Left ventricle myocardium inferior (tissue), 1 donor: ENCODE measurements at regions not wholly inside any gene's neighbourhood (a gene's known extent, or its start where the extent isn't known, plus 50 kb on each side); places are given as distances from the start of the nearest gene placed in this dataset.

Experiments used
- DNase-seq: peaks from one replicate; pipeline ENCODE4 v3.0.0-alpha.2; 2020
- H3K27ac ChIP-seq: fragments of 200-600 bp; replicated peaks from 2 replicates; pipeline ENCODE4 v1.8.0; 2021
- H3K27me3 ChIP-seq: fragments of 200-600 bp; 2 replicates; pipeline ENCODE4 v1.8.0; 2021; ENCODE audit warnings: low read depth
- H3K36me3 ChIP-seq: fragments of 200-600 bp; 2 replicates; pipeline ENCODE4 v1.8.0; 2021
- H3K4me1 ChIP-seq: fragments of 200-600 bp; 2 replicates; pipeline ENCODE4 v1.8.0; 2021
- H3K4me3 ChIP-seq: fragments of 200-600 bp; 2 replicates; pipeline ENCODE4 v1.8.0; 2021; ENCODE audit warnings: mild to moderate bottlenecking, moderate library complexity
- H3K9me3 ChIP-seq: fragments of 200-600 bp; replicated peaks from 2 replicates; pipeline ENCODE4 v1.8.0; 2021
- intact Hi-C: fragments of 100-400 bp; cut with micrococcal nuclease; formaldehyde crosslinking; loops from one replicate; pipeline ENCODE4 v1.11.0; 2022
- TF ChIP-seq, protein P1 (sequence below): fragments of 200-600 bp; IDR thresholded peaks from 2 replicates; pipeline ENCODE4 v1.8.0; 2021; ENCODE audit warnings: antibody characterized with exemption, mild to moderate bottlenecking, borderline replicate concordance
- donor health status: DM: no; HTN: yes; CAD: no; lungs with severe emphysema.

GRCh38 chr13:44652168-44652567 is 76.0 kb upstream of the TSC22D1 start:
- Histone ChIP-seq H3K4me1 (peaks cover 4% of the 10 kb centered on the region), H3K27ac (peak overlapping the region; percentile 42), H3K9me3 (no peaks in the 10 kb centered on the region), H3K36me3 (no peaks in the 10 kb centered on the region), H3K27me3 (no peaks in the 10 kb centered on the region), H3K4me3 (no peak overlapping the region)
- no peak for DNase-seq
- intact Hi-C loops: no loop called here
- TF ChIP-seq, protein P1, sequence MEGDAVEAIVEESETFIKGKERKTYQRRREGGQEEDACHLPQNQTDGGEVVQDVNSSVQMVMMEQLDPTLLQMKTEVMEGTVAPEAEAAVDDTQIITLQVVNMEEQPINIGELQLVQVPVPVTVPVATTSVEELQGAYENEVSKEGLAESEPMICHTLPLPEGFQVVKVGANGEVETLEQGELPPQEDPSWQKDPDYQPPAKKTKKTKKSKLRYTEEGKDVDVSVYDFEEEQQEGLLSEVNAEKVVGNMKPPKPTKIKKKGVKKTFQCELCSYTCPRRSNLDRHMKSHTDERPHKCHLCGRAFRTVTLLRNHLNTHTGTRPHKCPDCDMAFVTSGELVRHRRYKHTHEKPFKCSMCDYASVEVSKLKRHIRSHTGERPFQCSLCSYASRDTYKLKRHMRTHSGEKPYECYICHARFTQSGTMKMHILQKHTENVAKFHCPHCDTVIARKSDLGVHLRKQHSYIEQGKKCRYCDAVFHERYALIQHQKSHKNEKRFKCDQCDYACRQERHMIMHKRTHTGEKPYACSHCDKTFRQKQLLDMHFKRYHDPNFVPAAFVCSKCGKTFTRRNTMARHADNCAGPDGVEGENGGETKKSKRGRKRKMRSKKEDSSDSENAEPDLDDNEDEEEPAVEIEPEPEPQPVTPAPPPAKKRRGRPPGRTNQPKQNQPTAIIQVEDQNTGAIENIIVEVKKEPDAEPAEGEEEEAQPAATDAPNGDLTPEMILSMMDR: no peak

- H3K27ac ChIP-seq: peak overlapping the region; percentile 42
- H3K36me3 ChIP-seq: no peaks in the 10 kb centered on the region
- H3K9me3 ChIP-seq: no peaks in the 10 kb centered on the region
- TF ChIP-seq, protein P1: no peak
- no peaks in the 10 kb centered on the region for H3K27me3 ChIP-seq
- intact Hi-C loops: no loop called here
- H3K4me1 ChIP-seq: peaks cover 4% of the 10 kb centered on the region
- no peak for DNase-seq
- H3K4me3 ChIP-seq: no peak overlapping the region
Measured at GRCh38 chr13:44651724-44652123, 75.6 kb upstream of the TSC22D1 start.

- H3K4me1 ChIP-seq: peaks cover 4% of the 10 kb centered on the region
- no peak for DNase-seq
- H3K27ac ChIP-seq: no peak overlapping the region
- H3K9me3 ChIP-seq: no peaks in the 10 kb centered on the region
- intact Hi-C loops: no loop called here
- no peaks in the 10 kb centered on the region for H3K36me3 ChIP-seq
- TF ChIP-seq, protein P1: no peak
- no peak overlapping the region for H3K4me3 ChIP-seq
- no peaks in the 10 kb centered on the region for H3K27me3 ChIP-seq
Measured at GRCh38 chr13:44651209-44651608, 75.1 kb upstream of the TSC22D1 start.

GRCh38 chr13:44649834-44650233 is 73.7 kb upstream of the TSC22D1 start:
- H3K4me3 ChIP-seq: no peak overlapping the region
- H3K4me1 ChIP-seq: peaks cover 4% of the 10 kb centered on the region
- H3K36me3 ChIP-seq: no peaks in the 10 kb centered on the region
- TF ChIP-seq, protein P1: no peak
- no peaks in the 10 kb centered on the region for H3K9me3 ChIP-seq
- H3K27ac ChIP-seq: no peak overlapping the region
- intact Hi-C loops: no loop called here
- no peak for DNase-seq
- H3K27me3 ChIP-seq: no peaks in the 10 kb centered on the region

- intact Hi-C loops: no loop called here
- H3K27me3 ChIP-seq: no peaks in the 10 kb centered on the region
Measured at GRCh38 chr13:44649104-44649428, 72.9 kb upstream of the TSC22D1 start.

More at GRCh38 chr13:44649104-44649428, 72.9 kb upstream of the TSC22D1 start:
- H3K9me3 ChIP-seq: no peaks in the 10 kb centered on the region
- no peak overlapping the region for H3K27ac ChIP-seq
- H3K4me1 ChIP-seq: peaks cover 4% of the 10 kb centered on the region
- no peak for DNase-seq
- H3K4me3 ChIP-seq: no peak overlapping the region
- H3K36me3 ChIP-seq: no peaks in the 10 kb centered on the region
- TF ChIP-seq, protein P1: no peak
